Fibroblast of pulmonary artery (primary cell): ENCODE measurements at regions not wholly inside any gene's neighbourhood (a gene's known extent, or its start where the extent isn't known, plus 50 kb on each side); places are given as distances from the start of the nearest gene placed in this dataset.
A peak's percentile ranks its signal among the peaks of the same experiment; 100 is the strongest.
"Not testable (repeated sequence)": the region's sequence is repeated elsewhere in the genome, so short reads cannot be mapped to it uniquely, and the experiment has no call there.

ENCODE experiments used
- DNase-seq: peaks from one replicate; pipeline ENCODE4 v3.0.0-alpha.2; 2010; ENCODE audit warnings: low read depth
- H3K4me3 ChIP-seq: replicated peaks from 2 replicates; pipeline ENCODE4 v1.5.1; 2011; ENCODE audit warnings: low read depth, mild to moderate bottlenecking, control low read depth, low read length, moderate library complexity
- TF ChIP-seq, protein P1 (sequence below): IDR thresholded peaks from 2 replicates; pipeline ENCODE4 v1.5.1; 2011; ENCODE audit warnings: mild to moderate bottlenecking, control low read depth, low read length, inconsistent platforms; ENCODE audit errors: missing control alignments

DNA sequence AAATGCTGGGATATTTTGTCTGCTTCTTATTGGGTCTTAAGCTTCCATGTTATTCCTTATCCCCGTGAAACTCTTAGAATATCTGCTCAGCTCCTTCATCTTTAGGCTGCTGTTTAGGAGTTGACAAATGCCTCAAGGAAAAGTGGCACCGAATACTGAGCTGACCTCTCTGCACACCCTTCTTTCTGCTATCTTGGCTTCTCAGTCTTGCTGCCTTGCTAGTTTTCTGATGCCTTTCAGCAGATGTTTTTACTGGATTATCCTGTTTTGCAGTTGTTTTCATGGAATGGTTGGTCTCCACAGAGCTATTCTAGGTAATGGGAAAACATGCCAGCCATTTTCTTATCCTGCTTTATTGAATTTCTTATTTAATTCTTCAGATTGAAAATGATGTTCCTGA, 86.3 kb downstream of the GYPE start:
- DNase-seq: no peak
- TF ChIP-seq, protein P1, sequence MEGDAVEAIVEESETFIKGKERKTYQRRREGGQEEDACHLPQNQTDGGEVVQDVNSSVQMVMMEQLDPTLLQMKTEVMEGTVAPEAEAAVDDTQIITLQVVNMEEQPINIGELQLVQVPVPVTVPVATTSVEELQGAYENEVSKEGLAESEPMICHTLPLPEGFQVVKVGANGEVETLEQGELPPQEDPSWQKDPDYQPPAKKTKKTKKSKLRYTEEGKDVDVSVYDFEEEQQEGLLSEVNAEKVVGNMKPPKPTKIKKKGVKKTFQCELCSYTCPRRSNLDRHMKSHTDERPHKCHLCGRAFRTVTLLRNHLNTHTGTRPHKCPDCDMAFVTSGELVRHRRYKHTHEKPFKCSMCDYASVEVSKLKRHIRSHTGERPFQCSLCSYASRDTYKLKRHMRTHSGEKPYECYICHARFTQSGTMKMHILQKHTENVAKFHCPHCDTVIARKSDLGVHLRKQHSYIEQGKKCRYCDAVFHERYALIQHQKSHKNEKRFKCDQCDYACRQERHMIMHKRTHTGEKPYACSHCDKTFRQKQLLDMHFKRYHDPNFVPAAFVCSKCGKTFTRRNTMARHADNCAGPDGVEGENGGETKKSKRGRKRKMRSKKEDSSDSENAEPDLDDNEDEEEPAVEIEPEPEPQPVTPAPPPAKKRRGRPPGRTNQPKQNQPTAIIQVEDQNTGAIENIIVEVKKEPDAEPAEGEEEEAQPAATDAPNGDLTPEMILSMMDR: no peak
- H3K4me3 ChIP-seq: no peak overlapping the region

DNA sequence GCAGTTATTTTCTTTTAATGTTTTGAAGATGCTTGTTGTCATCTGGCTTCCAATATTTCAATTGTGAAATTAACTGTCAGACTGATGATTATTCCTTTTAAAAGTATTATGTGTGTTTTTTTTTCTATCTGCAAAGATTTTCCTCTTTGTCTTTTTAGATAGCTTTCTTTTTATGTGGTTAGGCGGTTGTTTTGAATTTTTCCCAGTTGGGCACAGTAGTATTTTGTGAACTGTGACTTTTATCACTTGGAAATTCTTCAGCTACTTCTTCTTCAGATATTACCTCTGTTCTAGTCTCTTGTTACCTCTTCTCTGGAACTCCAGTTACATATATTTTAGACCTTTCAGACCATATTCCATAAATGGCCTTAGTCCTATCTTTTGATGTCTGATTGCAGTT, 87.5 kb downstream of the GYPE start:
- not testable (repeated sequence) for H3K4me3 ChIP-seq, DNase-seq

DNA sequence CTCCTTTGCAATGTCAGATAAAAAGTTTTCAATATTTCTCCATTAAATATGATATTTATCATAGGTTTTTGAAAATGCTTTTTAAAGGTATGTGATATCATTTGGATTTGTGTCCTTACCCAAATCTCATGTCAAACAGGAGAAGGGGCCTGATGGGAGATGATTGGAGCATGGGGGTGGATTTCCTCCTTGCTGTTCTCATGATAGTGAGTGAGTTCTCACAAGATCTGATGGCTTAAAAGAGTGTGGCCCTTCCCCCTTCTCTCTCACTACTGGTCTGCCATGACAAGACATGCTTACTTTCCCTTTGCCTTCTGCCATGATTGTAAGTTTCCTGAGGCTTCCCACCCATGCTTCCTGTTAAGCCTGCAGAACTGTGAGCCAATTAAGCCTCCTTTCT, 90.0 kb downstream of the GYPE start:
- not testable (repeated sequence) for H3K4me3 ChIP-seq, DNase-seq

GRCh38 chr4:143813431-143814154, 91.8 kb downstream of the GYPE start:
- not testable (repeated sequence) for H3K4me3 ChIP-seq, DNase-seq

DNA sequence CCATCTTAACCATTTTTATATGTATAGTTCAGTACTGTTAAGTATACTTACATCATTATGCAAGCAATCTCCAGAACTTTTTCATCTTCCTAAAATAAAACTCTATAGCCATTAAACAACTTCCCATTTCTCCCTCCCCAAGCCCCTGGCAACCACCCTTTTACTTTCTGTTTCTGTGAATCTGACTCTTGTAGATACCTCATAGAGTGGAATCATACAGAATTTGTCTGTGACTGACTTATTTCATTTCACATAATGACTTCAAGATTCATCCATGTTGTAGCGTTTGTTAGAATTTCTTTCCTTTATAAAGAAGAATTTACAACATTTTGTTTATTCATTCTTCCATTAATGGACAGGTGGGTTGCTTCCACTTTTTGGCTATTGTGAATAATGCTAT, 91.2 kb upstream of the FREM3 start:
- not testable (repeated sequence) for H3K4me3 ChIP-seq, DNase-seq

DNA sequence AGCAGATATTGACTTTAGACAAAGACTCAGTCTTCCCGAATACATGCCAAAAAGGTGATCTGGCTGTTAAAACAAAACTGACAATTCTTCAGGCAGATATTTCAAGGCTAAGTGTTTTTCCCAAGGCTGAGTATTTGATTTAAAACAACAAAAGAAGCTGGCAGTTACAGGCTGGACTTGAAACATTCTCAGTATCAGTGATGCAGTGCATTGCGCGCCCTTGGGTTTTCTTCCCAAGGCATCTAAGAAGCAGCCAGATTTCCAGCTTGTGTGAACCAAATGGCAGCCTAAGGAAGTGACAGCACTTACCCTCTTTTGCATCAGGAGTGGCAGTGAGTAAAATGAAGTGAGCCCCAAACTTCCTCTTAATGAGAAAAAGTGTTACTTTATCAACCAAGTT, 90.0 kb upstream of the FREM3 start:
- DNase-seq, H3K4me3 ChIP-seq: not testable (repeated sequence)

DNA sequence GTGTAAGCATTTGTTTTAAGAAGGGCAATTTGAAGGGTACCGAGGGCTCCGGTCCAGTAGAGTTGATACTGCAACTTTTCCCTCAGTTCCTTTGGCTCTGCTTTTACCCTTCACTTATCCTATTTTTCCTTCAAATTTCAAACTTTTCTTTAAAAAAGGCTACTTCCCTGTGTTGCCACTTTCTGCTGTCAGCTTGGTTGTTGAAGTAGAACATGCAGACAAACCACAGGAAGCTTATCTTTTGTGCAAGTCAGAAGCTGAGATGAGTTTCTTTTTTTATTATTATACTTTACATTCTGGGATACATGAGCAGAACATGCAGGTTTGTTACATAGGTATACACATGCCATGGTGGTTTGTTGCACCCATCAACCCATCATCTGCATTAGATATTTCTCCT, 89.1 kb upstream of the FREM3 start:
- not testable (repeated sequence) for H3K4me3 ChIP-seq, DNase-seq

DNA sequence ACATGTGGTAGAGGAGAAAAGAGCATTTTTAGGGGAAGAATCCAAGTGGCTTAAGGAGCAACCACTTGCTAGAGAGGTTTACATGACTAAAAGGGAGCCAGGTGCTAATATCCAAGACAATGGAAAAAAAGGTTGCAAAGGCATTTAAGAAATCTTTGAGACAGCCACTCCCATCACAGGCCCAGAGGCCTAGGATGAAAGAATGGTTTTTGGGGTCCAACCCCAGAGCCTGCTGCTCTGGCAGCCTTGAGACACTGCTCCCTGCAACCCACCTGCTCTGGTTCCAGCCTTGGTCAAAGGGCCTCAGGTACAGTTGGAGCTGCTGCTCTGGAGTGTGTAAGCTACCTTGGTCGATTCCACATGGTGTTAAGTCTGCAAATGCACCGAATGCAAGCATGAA, 84.1 kb upstream of the FREM3 start:
- no peak overlapping the region for H3K4me3 ChIP-seq
- DNase-seq: no peak
- TF ChIP-seq, protein P1: no peak

GRCh38 chr4:143782521-143782920, 82.0 kb upstream of the FREM3 start:
- no peak for DNase-seq
- TF ChIP-seq, protein P1: no peak
- no peak overlapping the region for H3K4me3 ChIP-seq

DNA sequence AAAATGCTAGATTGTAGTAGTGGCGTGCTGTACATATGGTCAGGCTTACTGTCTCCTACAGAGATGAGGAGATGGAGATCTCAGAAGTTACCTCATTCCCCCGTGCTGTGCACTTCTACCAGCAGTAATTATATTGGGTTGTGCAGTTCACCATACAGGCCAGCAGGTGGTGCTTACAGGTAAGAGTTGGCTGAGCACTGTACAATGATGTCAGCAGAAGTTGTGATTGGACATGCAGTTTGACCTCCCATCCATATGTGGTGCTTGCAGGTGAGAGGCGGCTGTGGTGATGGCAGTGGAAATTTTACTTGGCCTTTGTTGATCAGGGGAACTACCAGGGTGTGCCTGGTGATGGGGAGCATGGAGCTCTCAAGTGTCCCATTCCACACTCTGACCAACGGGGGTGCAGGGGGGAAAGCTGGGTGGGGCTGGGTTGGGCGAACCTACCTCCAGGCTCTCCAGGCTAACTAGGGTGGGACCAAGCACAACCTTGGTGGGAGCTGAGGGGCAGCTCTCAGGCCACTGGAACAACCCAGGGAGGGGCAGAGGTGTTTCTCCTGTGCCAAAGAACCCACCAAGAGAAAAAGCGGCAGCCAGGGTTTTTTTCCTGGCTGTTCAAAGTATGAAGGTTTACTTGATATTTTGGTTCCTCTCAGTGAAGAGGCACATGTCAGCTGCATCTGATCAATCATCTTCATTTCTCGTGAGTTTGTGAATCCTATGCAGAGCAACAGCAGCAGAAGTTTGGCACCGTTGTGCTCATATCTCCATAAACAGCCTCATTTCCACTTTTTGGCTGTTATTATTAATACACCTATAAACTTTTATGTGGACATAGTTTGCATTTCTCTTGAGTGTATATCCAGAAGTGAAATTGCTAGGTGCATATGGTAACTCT, 73.8 kb upstream of the FREM3 start:
- TF ChIP-seq, protein P1: peak; percentile 84
- peak; percentile 67 for DNase-seq
- H3K4me3 ChIP-seq: no peak overlapping the region
